AG10803 (cell line): ENCODE measurements at regions not wholly inside any gene's neighbourhood (a gene's known extent, or its start where the extent isn't known, plus 50 kb on each side); places are given as distances from the start of the nearest gene placed in this dataset.

ENCODE experiments used
- DNase-seq: peaks from one replicate; pipeline ENCODE4 v3.0.0; 2010; ENCODE audit warnings: low read depth
- H3K4me3 ChIP-seq: 2 replicates; pipeline ENCODE4 v1.5.1; 2011; ENCODE audit warnings: mild to moderate bottlenecking, low read length, control low read depth
- CTCF ChIP-seq: conservative IDR thresholded peaks from 2 replicates; pipeline ENCODE4 v1.5.1; 2011; ENCODE audit warnings: mild to moderate bottlenecking, low read length, control low read depth, inconsistent platforms

- no peak for DNase-seq
- no peak for TF ChIP-seq CTCF
- no peak overlapping the region for H3K4me3 ChIP-seq
Measured at GRCh38 chr1:229161740-229162139, 109.2 kb upstream of the RAB4A start.

- no peak for TF ChIP-seq CTCF
- H3K4me3 ChIP-seq = no peak overlapping the region
- DNase-seq = no peak
Measured at GRCh38 chr1:229162825-229163515, 107.9 kb upstream of the RAB4A start.

- no peak for DNase-seq
- no peak for TF ChIP-seq CTCF
Measured at GRCh38 chr1:229164348-229164747, 106.6 kb upstream of the RAB4A start.

GRCh38 chr1:229164836-229165735, 105.8 kb upstream of the RAB4A start:
- no peak overlapping the region for H3K4me3 ChIP-seq
- TF ChIP-seq CTCF = no peak
- DNase-seq = no peak

More at GRCh38 chr1:229164348-229164747, 106.6 kb upstream of the RAB4A start:
- H3K4me3 ChIP-seq = no peak overlapping the region

GRCh38 chr1:229167318-229167717, 103.6 kb upstream of the RAB4A start:
- H3K4me3 ChIP-seq = no peak overlapping the region
- DNase-seq = no peak
- TF ChIP-seq CTCF = no peak

GRCh38 chr1:229169399-229169798, 101.5 kb upstream of the RAB4A start:
- no peak for TF ChIP-seq CTCF
- DNase-seq = no peak

More at GRCh38 chr1:229169399-229169798, 101.5 kb upstream of the RAB4A start:
- H3K4me3 ChIP-seq = no peak overlapping the region
